ENCODE measurements at regions not wholly inside any gene's neighbourhood (a gene's known extent, or its start where the extent isn't known, plus 50 kb on each side); places are given as distances from the start of the nearest gene placed in this dataset.

DNA sequence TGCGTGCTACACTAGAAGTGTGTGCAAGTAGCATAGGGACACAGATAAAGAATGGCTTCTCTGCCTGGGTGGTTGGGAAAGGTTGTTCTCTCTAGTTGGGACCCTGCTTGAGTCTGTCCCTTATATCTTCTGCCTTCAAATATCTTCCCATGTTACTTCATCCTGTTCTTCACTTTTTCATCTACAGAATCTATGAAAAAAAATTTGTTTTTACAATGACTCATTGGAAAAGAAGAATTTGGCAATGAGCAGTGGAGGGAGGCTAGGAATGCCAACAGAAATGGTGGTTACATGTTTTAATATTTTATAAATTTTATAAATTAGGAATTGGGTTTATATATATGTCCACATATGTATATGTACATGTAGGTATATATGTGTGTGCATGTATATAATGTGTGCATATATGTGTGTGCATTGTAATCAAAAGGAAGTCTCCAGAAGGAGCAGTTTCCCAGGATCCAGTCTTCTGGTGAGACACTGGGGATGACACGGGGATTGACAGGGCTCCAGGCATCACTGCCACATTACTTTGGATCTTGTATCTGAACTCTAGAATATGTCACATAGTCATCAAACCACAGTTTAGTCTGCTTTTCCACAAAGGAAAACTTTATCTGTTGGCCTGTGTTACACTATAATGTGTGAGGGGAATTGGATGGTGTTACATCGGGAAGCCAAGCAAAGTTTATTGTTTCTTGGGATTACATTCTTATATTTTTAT, 75.3 kb upstream of the RIPOR2 start:
- no peak for TF ChIP-seq SP1 (CRISPR knock-in tag; conservative IDR thresholded peaks at IDR 0.05)
- TF ChIP-seq, protein P1, sequence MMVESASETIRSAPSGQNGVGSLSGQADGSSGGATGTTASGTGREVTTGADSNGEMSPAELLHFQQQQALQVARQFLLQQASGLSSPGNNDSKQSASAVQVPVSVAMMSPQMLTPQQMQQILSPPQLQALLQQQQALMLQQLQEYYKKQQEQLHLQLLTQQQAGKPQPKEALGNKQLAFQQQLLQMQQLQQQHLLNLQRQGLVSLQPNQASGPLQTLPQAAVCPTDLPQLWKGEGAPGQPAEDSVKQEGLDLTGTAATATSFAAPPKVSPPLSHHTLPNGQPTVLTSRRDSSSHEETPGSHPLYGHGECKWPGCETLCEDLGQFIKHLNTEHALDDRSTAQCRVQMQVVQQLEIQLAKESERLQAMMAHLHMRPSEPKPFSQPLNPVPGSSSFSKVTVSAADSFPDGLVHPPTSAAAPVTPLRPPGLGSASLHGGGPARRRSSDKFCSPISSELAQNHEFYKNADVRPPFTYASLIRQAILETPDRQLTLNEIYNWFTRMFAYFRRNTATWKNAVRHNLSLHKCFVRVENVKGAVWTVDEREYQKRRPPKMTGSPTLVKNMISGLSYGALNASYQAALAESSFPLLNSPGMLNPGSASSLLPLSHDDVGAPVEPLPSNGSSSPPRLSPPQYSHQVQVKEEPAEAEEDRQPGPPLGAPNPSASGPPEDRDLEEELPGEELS (CRISPR knock-in tag; IDR thresholded peaks at IDR 0.05): no peak

Data from WTC11 (cell line).